K562 (cell line): ENCODE measurements at regions not wholly inside any gene's neighbourhood (a gene's known extent, or its start where the extent isn't known, plus 50 kb on each side); places are given as distances from the start of the nearest gene placed in this dataset.

Source experiments
- CHD7 ChIP-seq: fragments of 200-600 bp; sonication (generic); IDR thresholded peaks from one replicate; pipeline ENCODE4 v1.6.1; 2012; ENCODE audit warnings: mild to moderate bottlenecking, low read depth, low read length, inconsistent platforms
- MCM7 ChIP-seq, 2 experiments: fragments of 450-650 bp; IDR thresholded peaks; 2 replicates each; pipeline ENCODE4 v1.6.1; 2016 to 2018
- TSHZ1 ChIP-seq: fragments of 250-450 bp; sonication (Bioruptor Pico); IDR thresholded peaks from 2 replicates; pipeline ENCODE4 v1.4.0; 2020; ENCODE audit warnings: mild to moderate bottlenecking, moderate library complexity
- ZBTB33 ChIP-seq: sonication (generic); formaldehyde crosslinking; IDR thresholded peaks from 2 replicates; pipeline ENCODE4 v1.8.1; 2023; ENCODE audit warnings: mild to moderate bottlenecking, missing genetic modification reagents
- TF ChIP-seq, protein P1 (sequence below), 2 experiments: fragments of 450-650 bp; conservative IDR thresholded peaks; 2 replicates each; pipeline ENCODE4 v1.6.1; 2017; ENCODE audit warnings: mild to moderate bottlenecking in 2 of 2, moderate library complexity in 2 of 2

DNA sequence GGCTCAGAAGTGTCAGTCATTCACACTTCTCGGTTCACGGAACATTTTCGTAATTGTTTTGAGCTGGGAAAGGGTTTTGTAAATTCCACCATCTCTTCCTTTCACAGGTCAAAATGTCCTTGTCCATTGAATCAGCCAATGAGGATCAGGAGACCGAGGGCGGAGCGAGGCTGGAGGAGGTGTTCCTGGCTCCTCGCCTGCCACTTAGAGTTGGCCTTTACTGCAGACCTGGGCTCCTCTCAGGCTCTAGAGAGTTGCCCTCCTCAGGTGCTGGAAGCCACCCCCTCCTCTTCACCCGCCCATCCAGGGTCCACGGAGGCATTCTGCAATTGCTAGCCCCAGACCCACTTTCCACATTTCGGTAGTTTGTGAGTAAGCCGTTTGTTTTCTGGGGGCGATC, 370.4 kb downstream of the IRS2 start (continued):
- TF ChIP-seq CHD7: no peak
- TF ChIP-seq MCM7 (IDR thresholded peaks at IDR 0.05): no peak
- TF ChIP-seq, protein P1, sequence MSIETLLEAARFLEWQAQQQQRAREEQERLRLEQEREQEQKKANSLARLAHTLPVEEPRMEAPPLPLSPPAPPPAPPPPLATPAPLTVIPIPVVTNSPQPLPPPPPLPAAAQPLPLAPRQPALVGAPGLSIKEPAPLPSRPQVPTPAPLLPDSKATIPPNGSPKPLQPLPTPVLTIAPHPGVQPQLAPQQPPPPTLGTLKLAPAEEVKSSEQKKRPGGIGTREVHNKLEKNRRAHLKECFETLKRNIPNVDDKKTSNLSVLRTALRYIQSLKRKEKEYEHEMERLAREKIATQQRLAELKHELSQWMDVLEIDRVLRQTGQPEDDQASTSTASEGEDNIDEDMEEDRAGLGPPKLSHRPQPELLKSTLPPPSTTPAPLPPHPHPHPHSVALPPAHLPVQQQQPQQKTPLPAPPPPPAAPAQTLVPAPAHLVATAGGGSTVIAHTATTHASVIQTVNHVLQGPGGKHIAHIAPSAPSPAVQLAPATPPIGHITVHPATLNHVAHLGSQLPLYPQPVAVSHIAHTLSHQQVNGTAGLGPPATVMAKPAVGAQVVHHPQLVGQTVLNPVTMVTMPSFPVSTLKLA (conservative IDR thresholded peaks at IDR 0.05): no peak
- no peak for TF ChIP-seq ZBTB33 (CRISPR knock-in tag)
- TF ChIP-seq TSHZ1: no peak
